A549 (cell line): ENCODE measurements at regions not wholly inside any gene's neighbourhood (a gene's known extent, or its start where the extent isn't known, plus 50 kb on each side); places are given as distances from the start of the nearest gene placed in this dataset.

Source experiments
- CHD4 ChIP-seq: fragments of 200-600 bp; sonication (generic); IDR thresholded peaks from 2 replicates; pipeline ENCODE4 v1.6.1; 2016; ENCODE audit warnings: antibody characterized with exemption, mild to moderate bottlenecking, borderline replicate concordance
- EP300 ChIP-seq, 2 experiments: fragments of >200 bp; sonication (Bioruptor Twin); formaldehyde crosslinking; IDR thresholded peaks; 2 replicates in 1 of 2; 3 replicates in 1 of 2; pipeline ENCODE4 v1.6.1; 2016 to 2017
- FOSL2 ChIP-seq, 2 experiments: fragments of 450-650 bp in 1 of 2; fragments of >200 bp in 1 of 2; sonication (Bioruptor Twin) in 1 of 2; formaldehyde crosslinking; IDR thresholded peaks; 2 replicates each; pipeline versions ENCODE4 v1.5.0 to v1.6.1; 2016 to 2020; ENCODE audit warnings: mild to moderate bottlenecking in 1 of 2, moderate library complexity in 1 of 2
- RAD21 ChIP-seq, 2 experiments: fragments of >200 bp in 1 of 2; sonication (Bioruptor Twin) in 1 of 2; formaldehyde crosslinking in 1 of 2; IDR thresholded peaks in 1 of 2; conservative IDR thresholded peaks in 1 of 2; 2 replicates in 1 of 2; 3 replicates in 1 of 2; pipeline ENCODE4 v1.6.1; 2012 to 2018; ENCODE audit warnings: inconsistent platforms in 1 of 2
- RFX5 ChIP-seq: fragments of 450-650 bp; IDR thresholded peaks from 2 replicates; pipeline ENCODE4 v1.7.1; 2014; ENCODE audit warnings: antibody characterized with exemption, mild to moderate bottlenecking, moderate library complexity
- ZSCAN20 ChIP-seq: fragments of 250-450 bp; sonication (Bioruptor Pico); IDR thresholded peaks from 2 replicates; pipeline ENCODE4 v1.8.0; 2022; ENCODE audit warnings: mild to moderate bottlenecking, moderate library complexity
- TF ChIP-seq, protein P1 (sequence below): fragments of >200 bp; sonication (Bioruptor Twin); formaldehyde crosslinking; IDR thresholded peaks from 3 replicates; pipeline ENCODE4 v1.5.1; 2016

- TF ChIP-seq CHD4: no peak
- no peak for TF ChIP-seq RAD21 (conservative IDR thresholded peaks at IDR 0.05 in 1 of 2, IDR thresholded peaks at IDR 0.05 in 1 of 2)
- TF ChIP-seq, protein P1, sequence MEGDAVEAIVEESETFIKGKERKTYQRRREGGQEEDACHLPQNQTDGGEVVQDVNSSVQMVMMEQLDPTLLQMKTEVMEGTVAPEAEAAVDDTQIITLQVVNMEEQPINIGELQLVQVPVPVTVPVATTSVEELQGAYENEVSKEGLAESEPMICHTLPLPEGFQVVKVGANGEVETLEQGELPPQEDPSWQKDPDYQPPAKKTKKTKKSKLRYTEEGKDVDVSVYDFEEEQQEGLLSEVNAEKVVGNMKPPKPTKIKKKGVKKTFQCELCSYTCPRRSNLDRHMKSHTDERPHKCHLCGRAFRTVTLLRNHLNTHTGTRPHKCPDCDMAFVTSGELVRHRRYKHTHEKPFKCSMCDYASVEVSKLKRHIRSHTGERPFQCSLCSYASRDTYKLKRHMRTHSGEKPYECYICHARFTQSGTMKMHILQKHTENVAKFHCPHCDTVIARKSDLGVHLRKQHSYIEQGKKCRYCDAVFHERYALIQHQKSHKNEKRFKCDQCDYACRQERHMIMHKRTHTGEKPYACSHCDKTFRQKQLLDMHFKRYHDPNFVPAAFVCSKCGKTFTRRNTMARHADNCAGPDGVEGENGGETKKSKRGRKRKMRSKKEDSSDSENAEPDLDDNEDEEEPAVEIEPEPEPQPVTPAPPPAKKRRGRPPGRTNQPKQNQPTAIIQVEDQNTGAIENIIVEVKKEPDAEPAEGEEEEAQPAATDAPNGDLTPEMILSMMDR: no peak
- TF ChIP-seq EP300 (IDR thresholded peaks at IDR 0.05): no peak
- TF ChIP-seq RFX5: no peak
- TF ChIP-seq ZSCAN20 (CRISPR knock-in tag): no peak
- TF ChIP-seq FOSL2 (IDR thresholded peaks at IDR 0.05): no peak
- TF ChIP-seq FOSL2 (CRISPR knock-in tag; IDR thresholded peaks at IDR 0.05): no peak
These were observed 697.5 kb downstream of the TMEM182 start for GRCh38 chr2:103459283-103459682.
